HEK293T (cell line): ENCODE measurements at regions not wholly inside any gene's neighbourhood (a gene's known extent, or its start where the extent isn't known, plus 50 kb on each side); places are given as distances from the start of the nearest gene placed in this dataset.

Source experiments
- CTCF ChIA-PET: fragments of 350-600 bp; formaldehyde crosslinking; extraction: SDS; loops from one replicate; lab custom pipeline; 2021; ENCODE audit warnings: antibody characterized with exemption, inconsistent platforms; lab: Yijun Ruan, JAX
- POLR2A ChIA-PET: fragments of 350-600 bp; formaldehyde crosslinking; extraction: SDS; loops from one replicate; lab custom pipeline; 2020; ENCODE audit warnings: antibody characterized with exemption, inconsistent platforms; lab: Yijun Ruan, JAX
- DNase-seq: peaks from one replicate; pipeline ENCODE4 v3.0.0; 2012; ENCODE audit warnings: mixed read lengths; ENCODE audit errors: extremely low spot score
- ARNT ChIP-seq: fragments of 450-650 bp; IDR thresholded peaks from 2 replicates; pipeline ENCODE4 v1.6.1; 2017; ENCODE audit warnings: mild to moderate bottlenecking
- BHLHE40 ChIP-seq: fragments of 450-650 bp; IDR thresholded peaks from 2 replicates; pipeline ENCODE4 v1.6.1; 2016; ENCODE audit warnings: mild to moderate bottlenecking, moderate library complexity, borderline replicate concordance
- CTBP1 ChIP-seq: fragments of 450-650 bp; IDR thresholded peaks from 2 replicates; pipeline ENCODE4 v1.6.1; 2016; ENCODE audit warnings: borderline replicate concordance
- ELF4 ChIP-seq: fragments of 450-650 bp; IDR thresholded peaks from 2 replicates; pipeline ENCODE4 v1.6.1; 2017; ENCODE audit warnings: antibody characterized with exemption
- FOXA1 ChIP-seq: fragments of 450-650 bp; IDR thresholded peaks from 2 replicates; pipeline ENCODE4 v1.6.1; 2016; ENCODE audit warnings: mild to moderate bottlenecking
- FOXK2 ChIP-seq: fragments of 450-650 bp; IDR thresholded peaks from 2 replicates; pipeline ENCODE4 v1.6.1; 2016; ENCODE audit warnings: mild to moderate bottlenecking
- FOXM1 ChIP-seq: fragments of 450-650 bp; IDR thresholded peaks from 2 replicates; pipeline ENCODE4 v1.6.1; 2017; ENCODE audit warnings: mild to moderate bottlenecking, borderline replicate concordance
- HDGF ChIP-seq: fragments of 450-650 bp; IDR thresholded peaks from 2 replicates; pipeline ENCODE4 v1.6.1; 2017; ENCODE audit warnings: antibody characterized with exemption, borderline replicate concordance
- L3MBTL2 ChIP-seq: fragments of 450-650 bp; conservative IDR thresholded peaks from 2 replicates; pipeline ENCODE4 v1.6.1; 2016; ENCODE audit warnings: mild to moderate bottlenecking
- LEF1 ChIP-seq: fragments of 450-650 bp; IDR thresholded peaks from 2 replicates; pipeline ENCODE4 v1.6.1; 2017; ENCODE audit warnings: mild to moderate bottlenecking, borderline replicate concordance
- NFRKB ChIP-seq: fragments of 450-650 bp; IDR thresholded peaks from 2 replicates; pipeline ENCODE4 v1.6.1; 2016; ENCODE audit warnings: mild to moderate bottlenecking, moderate library complexity
- PKNOX1 ChIP-seq: fragments of 450-650 bp; IDR thresholded peaks from 2 replicates; pipeline ENCODE4 v1.6.1; 2016
- SP1 ChIP-seq: fragments of 450-650 bp; IDR thresholded peaks from 2 replicates; pipeline ENCODE4 v1.6.1; 2017
- SUZ12 ChIP-seq: fragments of 450-650 bp; IDR thresholded peaks from 2 replicates; pipeline ENCODE4 v1.6.1; 2016; ENCODE audit warnings: mild to moderate bottlenecking
- TARDBP ChIP-seq: fragments of 450-650 bp; IDR thresholded peaks from 2 replicates; pipeline ENCODE4 v1.6.1; 2016
- ZNF384 ChIP-seq: fragments of 450-650 bp; IDR thresholded peaks from 2 replicates; pipeline ENCODE4 v1.6.1; 2016

GRCh38 chr3:35849496-35849895, 210.2 kb downstream of the ARPP21 start:
- ChIA-PET POLR2A (no interaction called here), CTCF (no interaction called here)
- TF ChIP-seq FOXM1 (no peak), FOXA1 (no peak), LEF1 (no peak), ARNT (no peak), PKNOX1 (no peak), L3MBTL2 (no peak), ELF4 (no peak)
- DNase-seq, result no peak

- CTCF ChIA-PET, result no interaction called here
- DNase-seq, result no peak
- POLR2A ChIA-PET, result no interaction called here
- TF ChIP-seq NFRKB, result no peak
- no peak for TF ChIP-seq FOXK2
- no peak for TF ChIP-seq CTBP1
- TF ChIP-seq FOXM1, result no peak
- no peak for TF ChIP-seq FOXA1
- TF ChIP-seq ZNF384, result no peak
- no peak for TF ChIP-seq ARNT
- TF ChIP-seq BHLHE40, result no peak
- no peak for TF ChIP-seq HDGF
- TF ChIP-seq LEF1, result no peak
- no peak for TF ChIP-seq L3MBTL2
- no peak for TF ChIP-seq SUZ12
- TF ChIP-seq TARDBP, result no peak
- TF ChIP-seq SP1, result no peak
- TF ChIP-seq PKNOX1, result no peak
- TF ChIP-seq ELF4, result no peak
These were observed 210.6 kb downstream of the ARPP21 start for GRCh38 chr3:35849963-35850362.

GRCh38 chr3:35857004-35857403, 217.7 kb downstream of the ARPP21 start:
- no peak for TF ChIP-seq ARNT
- no peak for TF ChIP-seq LEF1
- no peak for TF ChIP-seq ZNF384
- no peak for TF ChIP-seq SP1
- no peak for TF ChIP-seq FOXM1
- no peak for TF ChIP-seq PKNOX1
- TF ChIP-seq NFRKB, result no peak
- TF ChIP-seq FOXK2, result no peak
- TF ChIP-seq FOXA1, result no peak
- TF ChIP-seq TARDBP, result no peak
- TF ChIP-seq SUZ12, result no peak
- TF ChIP-seq ELF4, result no peak
- POLR2A ChIA-PET, result no interaction called here
- DNase-seq, result no peak
- CTCF ChIA-PET, result no interaction called here

- POLR2A ChIA-PET, result no interaction called here
These were observed 222.7 kb downstream of the ARPP21 start for GRCh38 chr3:35862057-35862456.

GRCh38 chr3:35864871-35865270, 225.5 kb downstream of the ARPP21 start:
- ChIA-PET CTCF (no interaction called here), POLR2A (no interaction called here)
- no peak for DNase-seq
- TF ChIP-seq HDGF (no peak), PKNOX1 (no peak), FOXA1 (no peak), SP1 (no peak), LEF1 (no peak), ARNT (no peak), FOXK2 (no peak), BHLHE40 (no peak), ZNF384 (no peak), L3MBTL2 (no peak), NFRKB (no peak), ELF4 (no peak), FOXM1 (no peak), CTBP1 (no peak), TARDBP (no peak), SUZ12 (no peak)

More at GRCh38 chr3:35862057-35862456, 222.7 kb downstream of the ARPP21 start:
- no peak for DNase-seq
- CTCF ChIA-PET, result no interaction called here
- no peak for TF ChIP-seq ZNF384
- TF ChIP-seq FOXA1, result no peak
- TF ChIP-seq TARDBP, result no peak
- TF ChIP-seq PKNOX1, result no peak
- no peak for TF ChIP-seq ARNT
- no peak for TF ChIP-seq LEF1
- no peak for TF ChIP-seq L3MBTL2
- TF ChIP-seq SUZ12, result no peak
- no peak for TF ChIP-seq SP1

GRCh38 chr3:35867791-35868190, 228.5 kb downstream of the ARPP21 start:
- DNase-seq, result no peak
- POLR2A ChIA-PET, result no interaction called here
- no peak for TF ChIP-seq SP1
- no peak for TF ChIP-seq FOXK2
- peak; percentile 63; the same call in 1 of the 2 replicates for TF ChIP-seq PKNOX1
- no peak for TF ChIP-seq HDGF
- CTCF ChIA-PET, result no interaction called here
